HG02642 (cell line): ENCODE measurements at regions not wholly inside any gene's neighbourhood (a gene's known extent, or its start where the extent isn't known, plus 50 kb on each side); places are given as distances from the start of the nearest gene placed in this dataset.

Experiments
- ATAC-seq: cut with Tn5 transposase; IDR thresholded peaks from one replicate; pipeline ENCODE4 v1.9.1; 2021; ENCODE audit warnings: mild to moderate bottlenecking; ENCODE audit not compliant: unreplicated experiment, poor library complexity

GRCh38 chr5:163619273-163619934 lies 114.0 kb downstream of the MAT2B start:
- no peak for ATAC-seq

DNA sequence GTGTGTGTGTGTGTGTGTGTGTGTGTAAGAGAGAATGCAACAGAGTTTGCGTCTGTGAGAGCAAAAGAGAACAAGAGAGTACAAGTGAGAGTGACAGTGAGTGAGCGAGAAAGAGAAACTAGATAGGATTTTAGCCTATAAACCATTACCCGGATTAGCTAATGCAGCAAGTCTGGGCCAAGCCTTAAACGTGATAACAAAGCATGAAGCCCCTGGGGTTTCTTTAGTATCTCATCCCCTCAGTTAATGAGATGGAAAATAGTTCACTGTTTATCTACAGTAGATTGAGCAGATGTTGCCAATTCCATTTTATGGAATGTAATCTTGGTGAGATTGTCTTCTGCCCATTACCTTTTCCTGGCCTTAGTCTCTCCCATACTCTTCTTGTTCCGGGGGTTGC lies 114.5 kb downstream of the MAT2B start:
- no peak for ATAC-seq

DNA sequence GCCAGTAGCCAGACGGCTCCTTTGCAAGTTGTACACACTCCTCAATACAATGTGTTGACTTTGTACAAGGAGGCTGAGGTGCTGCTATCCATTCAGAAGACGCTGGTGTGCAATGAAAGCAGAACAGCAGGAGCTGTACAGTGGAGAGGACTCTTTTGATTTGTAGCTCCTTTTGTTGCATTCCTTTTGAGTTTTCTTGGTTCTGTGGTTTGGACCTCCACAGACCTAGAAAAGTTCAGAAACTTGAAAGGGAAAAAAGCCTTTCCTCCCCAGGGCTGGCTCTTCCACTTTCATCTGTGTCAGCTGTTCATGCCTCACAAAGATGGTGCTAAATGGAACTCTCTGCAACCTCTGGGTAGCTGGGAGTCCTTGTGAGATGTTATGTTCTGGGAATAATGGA lies 117.4 kb downstream of the MAT2B start:
- ATAC-seq: no peak

GRCh38 chr5:163623524-163623923 lies 118.1 kb downstream of the MAT2B start:
- no peak for ATAC-seq

GRCh38 chr5:163623986-163624385 lies 118.6 kb downstream of the MAT2B start:
- ATAC-seq: no peak

- ATAC-seq: no peak
Measured at GRCh38 chr5:163624431-163624830, 119.0 kb downstream of the MAT2B start.

DNA sequence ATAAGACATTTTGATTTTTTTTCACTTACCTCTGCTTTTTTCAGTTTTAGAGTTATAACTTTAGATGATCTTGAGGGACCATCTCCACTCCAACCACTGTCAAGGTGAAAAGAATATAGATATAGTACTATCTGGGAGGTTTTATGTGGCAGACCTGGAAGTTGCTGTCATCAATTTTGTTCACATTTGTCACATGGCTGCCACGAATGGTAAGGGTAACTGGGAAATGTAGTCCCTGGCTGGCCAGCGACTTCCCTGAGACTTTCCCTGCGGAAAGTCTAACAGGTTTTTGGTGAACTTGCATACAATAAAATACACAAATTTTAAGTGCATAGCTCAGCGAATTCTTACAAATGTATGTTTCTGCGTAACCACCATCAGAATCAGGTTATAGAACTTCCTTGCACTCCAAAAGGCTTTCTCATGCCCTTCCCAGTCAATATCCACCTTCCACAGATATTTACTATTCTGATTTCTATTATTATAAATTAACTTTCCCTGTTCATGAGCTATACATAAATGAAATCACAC lies 121.5 kb downstream of the MAT2B start:
- no peak for ATAC-seq

- no peak for ATAC-seq
Measured at GRCh38 chr5:163631856-163632255, 126.4 kb downstream of the MAT2B start.

DNA sequence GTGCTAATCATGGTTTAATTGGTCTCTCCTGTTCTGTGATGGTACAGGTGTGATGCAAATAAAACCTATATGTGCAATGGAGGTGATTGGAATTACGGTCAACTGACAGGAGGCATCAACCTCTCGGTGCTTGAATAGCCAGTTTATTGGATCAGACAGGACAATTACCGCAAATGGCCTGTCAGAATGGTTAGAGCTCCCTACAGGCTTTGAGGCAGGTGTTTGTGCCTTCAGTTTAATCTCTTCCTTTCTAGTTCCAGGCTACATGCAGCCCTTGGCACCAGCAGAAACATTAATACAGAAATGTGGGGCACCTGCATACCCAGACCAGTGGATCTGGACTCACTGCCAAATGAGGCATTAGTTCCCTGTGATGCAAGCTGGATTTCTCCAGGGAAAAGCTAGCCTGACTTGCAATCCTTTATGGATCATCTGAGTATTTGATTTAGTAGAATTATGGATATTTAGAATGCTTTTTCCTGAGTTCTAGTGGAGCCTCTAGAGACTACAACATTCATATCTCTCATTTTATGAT lies 128.6 kb downstream of the MAT2B start:
- ATAC-seq: no peak

DNA sequence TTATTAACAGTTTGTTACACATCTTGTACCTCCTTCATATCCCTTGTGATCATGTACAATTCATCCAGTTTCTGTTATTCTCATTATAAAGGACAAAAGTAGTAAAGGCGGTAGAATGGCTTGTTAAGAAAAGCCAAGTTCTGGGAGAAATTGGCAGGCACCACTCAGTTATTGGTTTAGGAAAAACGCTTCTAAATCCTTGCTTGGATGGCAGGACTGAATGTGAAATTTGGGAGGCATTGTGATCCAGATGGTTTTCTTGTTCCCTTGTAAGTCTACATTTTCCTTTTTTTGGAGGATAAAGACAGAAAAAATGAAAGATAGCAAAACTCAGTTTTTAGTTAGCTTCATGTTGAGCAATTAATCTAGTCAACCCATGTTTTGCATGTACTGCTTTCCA lies 130.2 kb downstream of the MAT2B start:
- ATAC-seq: no peak

GRCh38 chr5:163642904-163643303 lies 137.5 kb downstream of the MAT2B start:
- no peak for ATAC-seq

DNA sequence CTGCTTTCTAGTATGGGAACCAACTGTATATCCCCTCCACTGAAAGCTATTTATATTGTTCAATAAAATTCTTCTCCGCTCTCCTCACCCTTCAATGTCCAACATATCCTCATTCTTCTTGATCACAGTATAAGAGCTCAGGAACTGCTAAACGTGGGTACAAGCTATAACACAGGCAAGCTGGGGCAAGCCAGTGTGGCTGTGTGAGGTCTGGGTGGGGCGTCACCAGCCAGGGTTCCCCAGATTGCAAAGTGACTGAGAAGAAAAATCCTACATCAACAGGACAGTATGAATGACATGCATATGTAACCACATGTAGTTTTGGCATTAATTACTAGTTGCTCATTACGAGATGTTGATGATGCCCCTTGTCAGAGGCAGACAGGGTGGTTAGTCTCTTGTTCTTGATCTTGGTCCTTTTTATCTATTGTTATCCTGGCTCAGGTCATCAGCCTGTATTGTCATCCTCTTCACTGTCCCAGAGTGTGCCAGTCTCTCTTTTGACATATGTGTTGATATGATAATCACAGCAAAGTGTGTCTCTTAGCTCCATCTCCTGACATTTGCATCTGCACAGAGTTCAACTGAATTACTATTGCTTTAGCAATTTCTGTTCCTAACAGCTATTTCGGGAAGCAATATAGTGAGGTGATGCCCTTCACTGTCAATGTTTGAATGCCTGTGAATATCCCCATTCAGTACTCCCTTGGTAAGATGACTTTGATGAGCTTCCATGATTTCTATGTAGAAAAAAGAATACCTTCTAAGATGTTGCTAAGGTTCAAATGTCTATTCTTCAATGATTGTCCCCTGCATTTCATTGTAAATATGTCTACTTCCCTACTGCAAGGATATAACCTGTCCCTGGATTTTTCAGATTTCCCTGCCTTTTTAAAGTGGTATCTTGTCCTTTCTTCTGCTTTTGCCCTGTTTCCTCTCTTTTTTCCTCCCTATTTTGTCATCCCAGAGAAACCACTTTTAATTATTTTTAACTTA lies 140.3 kb downstream of the MAT2B start:
- ATAC-seq: no peak

- ATAC-seq: no peak
Measured at GRCh38 chr5:163649514-163649913, 144.1 kb downstream of the MAT2B start.

- no peak for ATAC-seq
Measured at GRCh38 chr5:163653526-163653925, 148.1 kb downstream of the MAT2B start.

GRCh38 chr5:163658702-163659567 lies 153.5 kb downstream of the MAT2B start:
- ATAC-seq: no peak

- ATAC-seq: no peak
Measured at GRCh38 chr5:163659568-163659902, 154.1 kb downstream of the MAT2B start.

DNA sequence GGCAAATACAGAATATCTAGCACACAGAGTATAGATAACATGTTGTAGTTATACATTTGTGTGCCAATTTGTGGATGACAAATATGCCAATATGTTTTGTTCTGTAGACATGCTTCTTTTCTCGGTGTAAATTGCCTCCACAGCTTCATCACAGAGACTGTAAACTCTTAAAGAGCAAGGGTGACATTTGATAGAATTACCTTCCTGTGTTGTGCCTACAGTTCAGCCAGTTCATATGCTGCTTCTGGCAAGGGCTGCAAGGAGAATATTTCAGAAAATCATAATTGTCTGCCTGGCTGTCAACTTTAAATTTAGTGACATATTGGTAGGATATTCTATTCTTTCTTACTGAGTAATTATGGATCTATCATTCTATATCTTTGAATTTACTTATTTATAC lies 155.1 kb downstream of the MAT2B start:
- ATAC-seq: no peak

DNA sequence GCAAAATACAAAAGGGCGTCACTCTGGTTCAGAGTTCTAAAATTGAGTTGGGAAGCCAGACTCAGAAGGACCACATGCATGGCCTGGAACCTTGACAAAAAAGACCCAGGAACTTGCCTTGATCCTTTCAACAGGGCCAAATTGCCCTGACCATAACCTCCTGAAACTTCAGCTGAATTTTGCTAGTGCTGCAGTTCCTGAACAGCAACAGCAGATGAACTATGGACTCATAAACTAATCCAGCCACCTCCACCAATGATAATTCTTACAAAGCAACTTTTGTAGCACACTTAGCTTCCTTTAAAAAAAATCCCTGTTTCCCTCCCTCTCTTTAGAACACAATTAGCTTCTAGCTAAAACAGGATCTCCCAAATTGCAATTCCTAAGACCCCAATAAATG lies 155.9 kb downstream of the MAT2B start:
- no peak for ATAC-seq

DNA sequence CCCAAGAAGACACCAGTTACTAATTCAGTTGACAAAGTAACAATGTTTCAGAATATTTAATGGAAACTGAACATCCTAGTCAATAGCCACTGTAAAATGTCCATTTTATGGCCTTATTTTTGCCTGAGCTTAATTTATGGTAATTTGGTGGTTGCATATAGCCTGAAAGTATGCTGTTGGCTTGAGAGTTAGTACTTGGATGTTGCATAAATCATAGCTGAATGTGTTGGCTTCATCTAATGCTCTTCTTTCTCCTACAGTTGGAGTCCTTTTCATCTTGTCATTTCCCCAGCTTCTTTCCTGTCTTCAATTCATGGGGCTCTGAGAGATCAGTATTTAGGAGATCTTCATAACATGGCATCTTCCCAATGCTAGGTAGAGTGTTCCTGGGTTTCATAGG lies 164.6 kb downstream of the MAT2B start:
- ATAC-seq: no peak

- ATAC-seq: no peak
Measured at GRCh38 chr5:163677092-163677491, 171.7 kb downstream of the MAT2B start.
